T-helper 2 cell (primary cell): ENCODE measurements at regions not wholly inside any gene's neighbourhood (a gene's known extent, or its start where the extent isn't known, plus 50 kb on each side); places are given as distances from the start of the nearest gene placed in this dataset.

Source experiments
- DNase-seq, 5 experiments: peaks; one replicate each; pipeline versions ENCODE4 v3.0.0 to v3.0.0-alpha.2; 2012 to 2022

- DNase-seq = no peak
Measured at GRCh38 chr6:165817148-165817547, 154.1 kb upstream of the PDE10A start.

- DNase-seq = no peak
Measured at GRCh38 chr6:165814679-165815078, 151.6 kb upstream of the PDE10A start.

GRCh38 chr6:165811512-165811911 lies 148.5 kb upstream of the PDE10A start:
- no peak for DNase-seq

GRCh38 chr6:165808021-165808420 lies 145.0 kb upstream of the PDE10A start:
- no peak for DNase-seq

- no peak for DNase-seq
Measured at GRCh38 chr6:165807249-165807960, 144.4 kb upstream of the PDE10A start.

GRCh38 chr6:165806126-165806810 lies 143.2 kb upstream of the PDE10A start:
- no peak for DNase-seq

GRCh38 chr6:165805636-165806035 lies 142.6 kb upstream of the PDE10A start:
- no peak for DNase-seq

GRCh38 chr6:165805067-165805555 lies 142.1 kb upstream of the PDE10A start:
- DNase-seq = no peak

GRCh38 chr6:165804331-165805066 lies 141.5 kb upstream of the PDE10A start:
- no peak for DNase-seq

GRCh38 chr6:165800337-165800736 lies 137.3 kb upstream of the PDE10A start:
- DNase-seq = no peak

GRCh38 chr6:165799391-165800153 lies 136.5 kb upstream of the PDE10A start:
- no peak for DNase-seq

- DNase-seq = no peak
Measured at GRCh38 chr6:165798991-165799390, 135.9 kb upstream of the PDE10A start.

GRCh38 chr6:165794179-165794601 lies 131.1 kb upstream of the PDE10A start:
- DNase-seq = no peak

- no peak for DNase-seq
Measured at GRCh38 chr6:165793287-165793825, 130.3 kb upstream of the PDE10A start.

- no peak for DNase-seq
Measured at GRCh38 chr6:165791876-165792437, 128.9 kb upstream of the PDE10A start.

GRCh38 chr6:165791306-165791705 lies 128.3 kb upstream of the PDE10A start:
- no peak for DNase-seq

- peak in 1 of 5 experiments; percentile 74 for DNase-seq
Measured at GRCh38 chr6:165782812-165783211, 119.8 kb upstream of the PDE10A start.

- no peak for DNase-seq
Measured at GRCh38 chr6:165782134-165782533, 119.1 kb upstream of the PDE10A start.

GRCh38 chr6:165777680-165778079 lies 114.6 kb upstream of the PDE10A start:
- DNase-seq = no peak

- DNase-seq = no peak
Measured at GRCh38 chr6:165776691-165777090, 113.7 kb upstream of the PDE10A start.

- no peak for DNase-seq
Measured at GRCh38 chr6:165775721-165776120, 112.7 kb upstream of the PDE10A start.
